H1 (cell line): ENCODE measurements at regions not wholly inside any gene's neighbourhood (a gene's known extent, or its start where the extent isn't known, plus 50 kb on each side); places are given as distances from the start of the nearest gene placed in this dataset.

Experiments
- CTCF ChIA-PET: fragments of 300-600 bp; sonication (Branson Sonifier 250); formaldehyde crosslinking; loops from one replicate; lab custom pipeline; 2021; ENCODE audit not compliant: partially characterized antibody; lab: Charles Lee
- POLR2A ChIA-PET: fragments of 300-600 bp; sonication (Branson Sonifier 250); formaldehyde crosslinking; loops from one replicate; lab custom pipeline; 2021; ENCODE audit warnings: inconsistent platforms; ENCODE audit not compliant: partially characterized antibody; lab: Charles Lee
- DNase-seq, 2 experiments: peaks; one replicate each; pipeline versions ENCODE4 v3.0.0 to v3.0.0-alpha.2; 2010 to 2022; ENCODE audit warnings: low spot score in 2 of 2, low read depth in 1 of 2, mixed read lengths in 1 of 2
- FAIRE-seq: peaks from 2 replicates; lab custom pipeline; 2011; peaks lifted over from hg19 to GRCh38; lab: Jason Lieb, UNC
- H2AFZ ChIP-seq: 2 replicates; pipeline ENCODE4 v1.8.1; 2012; ENCODE audit warnings: low read length, inconsistent platforms
- H2AK5ac ChIP-seq: 2 replicates; pipeline ENCODE4 v1.6.1; 2013; ENCODE audit warnings: low read depth, low read length
- H2BK120ac ChIP-seq: replicated peaks from 2 replicates; pipeline ENCODE3; 2013; ENCODE audit warnings: low read depth, low read length, inconsistent platforms
- H2BK12ac ChIP-seq: 2 replicates; pipeline ENCODE4 v1.6.1; 2013; ENCODE audit warnings: low read depth, low read length
- H2BK15ac ChIP-seq: 2 replicates; pipeline ENCODE4 v1.6.1; 2013; ENCODE audit warnings: low read length
- H2BK20ac ChIP-seq: 2 replicates; pipeline ENCODE4 v1.6.1; 2013; ENCODE audit warnings: low read length
- H2BK5ac ChIP-seq: 2 replicates; pipeline ENCODE4 v1.6.1; 2013; ENCODE audit warnings: low read depth, low read length
- H3K14ac ChIP-seq: 2 replicates; pipeline ENCODE4 v1.6.1; 2013; ENCODE audit warnings: inconsistent platforms; ENCODE audit not compliant: insufficient read length
- H3K18ac ChIP-seq: 2 replicates; pipeline ENCODE4 v1.6.1; 2013; ENCODE audit warnings: low read length; ENCODE audit errors: extremely low read depth
- H3K23ac ChIP-seq: 2 replicates; pipeline ENCODE4 v1.6.1; 2013; ENCODE audit warnings: inconsistent platforms; ENCODE audit not compliant: insufficient read length
- H3K23me2 ChIP-seq: 2 replicates; pipeline ENCODE4 v1.6.1; 2013; ENCODE audit warnings: low read depth, low read length
- H3K27ac ChIP-seq: 2 replicates; pipeline ENCODE4 v1.6.1; 2011; ENCODE audit warnings: low read depth, low read length, inconsistent platforms
- H3K27me3 ChIP-seq, 4 experiments: replicated peaks in 1 of 4; 1 replicate in 1 of 4; 2 replicates in 3 of 4; pipeline versions ENCODE4 v1.6.1 to v1.8.1; 2011 to 2013; ENCODE audit warnings: low read length in 3 of 4, mild to moderate bottlenecking in 3 of 4, inconsistent platforms in 2 of 4, mixed read lengths in 2 of 4, moderate library complexity in 1 of 4; ENCODE audit not compliant: control insufficient read depth in 3 of 4, insufficient read depth in 3 of 4; ENCODE audit errors: extremely low read depth in 1 of 4
- H3K36me3 ChIP-seq, 4 experiments: 2 replicates each; pipeline versions ENCODE4 v1.6.1 to v1.8.1; 2011 to 2013; ENCODE audit warnings: mild to moderate bottlenecking in 4 of 4, low read length in 3 of 4, moderate library complexity in 2 of 4, control low read depth in 1 of 4, inconsistent platforms in 1 of 4; ENCODE audit not compliant: insufficient read depth in 4 of 4, control insufficient read depth in 2 of 4
- H3K4ac ChIP-seq: replicated peaks from 2 replicates; pipeline ENCODE3; 2013; ENCODE audit warnings: low read length, low read depth, mixed read lengths, inconsistent platforms; ENCODE audit not compliant: insufficient read length
- H3K4me1 ChIP-seq, 4 experiments: replicated peaks in 1 of 4; 1 replicate in 1 of 4; 2 replicates in 3 of 4; pipeline versions ENCODE4 v1.6.1 to v1.8.1; 2011 to 2013; ENCODE audit warnings: low read length in 3 of 4, inconsistent platforms in 2 of 4, mixed read lengths in 1 of 4; ENCODE audit not compliant: insufficient read depth in 4 of 4, control insufficient read depth in 3 of 4
- H3K4me2 ChIP-seq, 2 experiments: 2 replicates each; pipeline versions ENCODE4 v1.6.1 to v1.8.1; 2011 to 2013; ENCODE audit warnings: low read depth in 2 of 2, low read length in 2 of 2, control low read depth in 1 of 2, inconsistent platforms in 1 of 2, mild to moderate bottlenecking in 1 of 2; ENCODE audit not compliant: insufficient read depth in 1 of 2
- H3K4me3 ChIP-seq, 4 experiments: fragments of 200-600, 300-600 bp in 1 of 4; sonication (generic), shearing (Covaris generic), sonication (Bioruptor Twin) in 1 of 4; 2 replicates each; pipeline versions ENCODE4 v1.5.1 to v1.8.1; 2011 to 2016; ENCODE audit warnings: low read length in 4 of 4, low read depth in 3 of 4, control low read depth in 2 of 4, inconsistent platforms in 2 of 4, mild to moderate bottlenecking in 2 of 4, mixed read lengths in 1 of 4, moderate library complexity in 1 of 4; ENCODE audit not compliant: insufficient read depth in 2 of 4; ENCODE audit errors: extremely low read depth in 1 of 4
- H3K56ac ChIP-seq: replicated peaks from 2 replicates; pipeline ENCODE3; 2013; ENCODE audit warnings: low read depth, mild to moderate bottlenecking, mixed read lengths, low read length, inconsistent platforms; ENCODE audit not compliant: insufficient read length
- H3K79me1 ChIP-seq: 2 replicates; pipeline ENCODE4 v1.6.1; 2013; ENCODE audit warnings: low read depth, low read length, control low read depth
- H3K79me2 ChIP-seq, 2 experiments: 2 replicates each; pipeline versions ENCODE4 v1.6.1 to v1.8.1; 2012 to 2013; ENCODE audit warnings: low read length in 2 of 2, mild to moderate bottlenecking in 2 of 2, inconsistent platforms in 1 of 2; ENCODE audit not compliant: insufficient read depth in 2 of 2, control insufficient read depth in 1 of 2
- H3K9ac ChIP-seq, 4 experiments: replicated peaks in 1 of 4; 1 replicate in 1 of 4; 2 replicates in 3 of 4; pipeline versions ENCODE4 v1.6.1 to v1.8.1; 2011 to 2013; ENCODE audit warnings: low read depth in 3 of 4, low read length in 3 of 4, control low read depth in 2 of 4, mild to moderate bottlenecking in 2 of 4, moderate library complexity in 2 of 4, inconsistent platforms in 1 of 4; ENCODE audit errors: extremely low read depth in 1 of 4
- H3K9me3 ChIP-seq, 2 experiments: 2 replicates each; pipeline versions ENCODE4 v1.6.1 to v1.8.1; 2012 to 2013; ENCODE audit warnings: mild to moderate bottlenecking in 2 of 2, moderate library complexity in 2 of 2, control low read depth in 1 of 2, inconsistent platforms in 1 of 2, low read depth in 1 of 2, low read length in 1 of 2, mixed read lengths in 1 of 2; ENCODE audit not compliant: insufficient read depth in 2 of 2
- H4K20me1 ChIP-seq, 2 experiments: replicated peaks in 1 of 2; 2 replicates each; pipeline versions ENCODE3 to v1.8.1; 2011 to 2013; ENCODE audit warnings: inconsistent platforms in 2 of 2, low read length in 2 of 2, mild to moderate bottlenecking in 1 of 2; ENCODE audit not compliant: insufficient read depth in 2 of 2, control insufficient read depth in 1 of 2
- H4K5ac ChIP-seq: 2 replicates; pipeline ENCODE4 v1.6.1; 2013; ENCODE audit warnings: low read length, low read depth, mixed read lengths, inconsistent platforms; ENCODE audit not compliant: insufficient read length
- H4K8ac ChIP-seq: 2 replicates; pipeline ENCODE4 v1.8.0; 2013; ENCODE audit warnings: mild to moderate bottlenecking, moderate library complexity, low read length, inconsistent platforms; ENCODE audit not compliant: insufficient read depth; ENCODE audit errors: extremely low read depth
- H4K91ac ChIP-seq: replicated peaks from 2 replicates; pipeline ENCODE3; 2013; ENCODE audit warnings: low read length, mixed read lengths, inconsistent platforms; ENCODE audit not compliant: insufficient read length
- BCL11A ChIP-seq, 2 experiments: IDR thresholded peaks; one replicate each; pipeline ENCODE4 v1.6.1; 2011; ENCODE audit warnings: low read depth in 2 of 2, low read length in 2 of 2, mild to moderate bottlenecking in 2 of 2
- BRCA1 ChIP-seq: IDR thresholded peaks from 2 replicates; pipeline ENCODE4 v1.6.1; 2012; ENCODE audit warnings: low read depth, low read length, improper control_type of control experiment
- CBX5 ChIP-seq: fragments of 300-800, 300-1000 bp; sonication (generic); IDR thresholded peaks from 2 replicates; pipeline ENCODE4 v1.7.1; 2016; ENCODE audit warnings: antibody characterized with exemption, low read length, low read depth
- CHD2 ChIP-seq: IDR thresholded peaks from 2 replicates; pipeline ENCODE4 v1.6.1; 2012; ENCODE audit warnings: low read length, improper control_type of control experiment
- JUND ChIP-seq: IDR thresholded peaks from 2 replicates; pipeline ENCODE4 v1.6.1; 2011; ENCODE audit warnings: mild to moderate bottlenecking, improper control_type of control experiment, low read length
- SAP30 ChIP-seq: fragments of 300-600 bp; sonication (generic); IDR thresholded peaks from 2 replicates; pipeline ENCODE4 v1.7.1; 2012; ENCODE audit warnings: low read length, moderate library complexity, mild to moderate bottlenecking, inconsistent platforms; ENCODE audit not compliant: insufficient read depth, insufficient replicate concordance
- SIX5 ChIP-seq: IDR thresholded peaks from 2 replicates; pipeline ENCODE4 v1.6.1; 2011; ENCODE audit warnings: mild to moderate bottlenecking, low read depth, low read length
- USF2 ChIP-seq: IDR thresholded peaks from 2 replicates; pipeline ENCODE4 v1.6.1; 2011; ENCODE audit warnings: low read length, improper control_type of control experiment
- WGBS, 2 experiments: shearing (Covaris generic) in 1 of 2; methylation state at CpG; one replicate each; pipeline versions ENCODE4 v1.1.6 to v1.1.7; 2013 to 2015; ENCODE audit warnings: low lambda C conversion rate in 2 of 2, mixed read lengths in 2 of 2, inconsistent platforms in 1 of 2, low coverage in 1 of 2, missing lambda C conversion rate in 1 of 2; ENCODE audit not compliant: insufficient replicate concordance in 2 of 2, insufficient coverage in 1 of 2, insufficient read length in 1 of 2; ENCODE audit errors: extremely low coverage in 1 of 2, missing lambda C conversion rate in 1 of 2; 5-methylcytosine and 5-hydroxymethylcytosine counted together
- TF ChIP-seq, protein P1 (sequence below), 3 experiments: IDR thresholded peaks; 1 replicate in 2 of 3; 2 replicates in 1 of 3; pipeline versions ENCODE4 v1.5.1 to v1.6.1; 2011; ENCODE audit warnings: low read length in 3 of 3, mild to moderate bottlenecking in 3 of 3, inconsistent platforms in 2 of 3, low read depth in 1 of 3, moderate library complexity in 1 of 3; ENCODE audit not compliant: insufficient read depth in 1 of 3; ENCODE audit errors: control extremely low read depth in 1 of 3

DNA sequence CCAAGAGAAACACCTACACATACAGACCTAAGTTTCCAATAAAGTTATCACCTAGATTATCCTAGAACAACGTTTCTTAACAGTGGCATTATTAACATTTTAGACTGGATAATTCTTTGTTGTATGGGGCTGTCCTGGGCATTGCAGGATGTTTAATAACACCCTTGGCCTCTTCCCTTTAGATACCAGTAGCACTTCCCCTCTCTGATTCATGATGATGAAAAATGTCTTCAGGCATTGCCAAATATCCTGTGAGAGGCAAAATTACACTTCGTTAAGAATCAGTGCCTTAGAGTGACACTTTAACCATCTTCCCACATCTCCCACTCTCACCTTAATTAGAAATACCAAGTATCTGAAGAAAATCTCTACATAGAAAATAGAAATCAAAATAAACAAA, 352.6 kb downstream of the CGGBP1 start:
- Histone ChIP-seq H3K23me2 (no peaks in the 10 kb centered on the region), H3K4me2 (no peak overlapping the region), H3K27ac (no peak overlapping the region), H3K79me2 (no peaks in the 10 kb centered on the region), H3K9ac (no peak overlapping the region), H4K5ac (no peak overlapping the region), H3K36me3 (no peaks in the 10 kb centered on the region), H3K56ac (no peak overlapping the region), H2BK20ac (no peak overlapping the region), H3K27me3 (no peaks in the 10 kb centered on the region), H2BK120ac (no peak overlapping the region), H2BK5ac (no peak overlapping the region), H2AFZ (no peak overlapping the region), H3K18ac (no peak overlapping the region), H3K14ac (no peak overlapping the region), H4K20me1 (no peaks in the 10 kb centered on the region), H4K8ac (no peak overlapping the region), H3K4me1 (no peaks in the 10 kb centered on the region), H3K23ac (no peak overlapping the region), H2AK5ac (no peak overlapping the region), H3K4ac (no peak overlapping the region), H3K79me1 (no peaks in the 10 kb centered on the region), H3K9me3 (0 out of 4 replicates have a peak, but pooled peaks cover 0 to 8% of the 10 kb centered on the region in 2 experiments), H3K4me3 (no peak overlapping the region), H4K91ac (no peak overlapping the region), H2BK12ac (no peak overlapping the region), H2BK15ac (no peak overlapping the region)
- 94% methylated on average over 2 of the region's 2 CpGs; no CpG with 5 or more reads in 1 of the 2 experiments for WGBS, 2 experiments
- CTCF ChIA-PET, result no interaction called here
- TF ChIP-seq BCL11A (IDR thresholded peaks at IDR 0.05; ENCODE audit: low read depth in 2 of 2, low read length in 2 of 2), result no peak
- TF ChIP-seq JUND, result no peak
- no peak for TF ChIP-seq USF2
- no peak for TF ChIP-seq CHD2
- TF ChIP-seq, protein P1, sequence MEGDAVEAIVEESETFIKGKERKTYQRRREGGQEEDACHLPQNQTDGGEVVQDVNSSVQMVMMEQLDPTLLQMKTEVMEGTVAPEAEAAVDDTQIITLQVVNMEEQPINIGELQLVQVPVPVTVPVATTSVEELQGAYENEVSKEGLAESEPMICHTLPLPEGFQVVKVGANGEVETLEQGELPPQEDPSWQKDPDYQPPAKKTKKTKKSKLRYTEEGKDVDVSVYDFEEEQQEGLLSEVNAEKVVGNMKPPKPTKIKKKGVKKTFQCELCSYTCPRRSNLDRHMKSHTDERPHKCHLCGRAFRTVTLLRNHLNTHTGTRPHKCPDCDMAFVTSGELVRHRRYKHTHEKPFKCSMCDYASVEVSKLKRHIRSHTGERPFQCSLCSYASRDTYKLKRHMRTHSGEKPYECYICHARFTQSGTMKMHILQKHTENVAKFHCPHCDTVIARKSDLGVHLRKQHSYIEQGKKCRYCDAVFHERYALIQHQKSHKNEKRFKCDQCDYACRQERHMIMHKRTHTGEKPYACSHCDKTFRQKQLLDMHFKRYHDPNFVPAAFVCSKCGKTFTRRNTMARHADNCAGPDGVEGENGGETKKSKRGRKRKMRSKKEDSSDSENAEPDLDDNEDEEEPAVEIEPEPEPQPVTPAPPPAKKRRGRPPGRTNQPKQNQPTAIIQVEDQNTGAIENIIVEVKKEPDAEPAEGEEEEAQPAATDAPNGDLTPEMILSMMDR (IDR thresholded peaks at IDR 0.05; ENCODE audit: control extremely low read depth in 1 of 3, insufficient read depth in 1 of 3, low read depth in 1 of 3, low read length in 3 of 3), result no peak
- no peak for TF ChIP-seq BRCA1
- no peak for TF ChIP-seq SAP30
- TF ChIP-seq CBX5, result no peak
- TF ChIP-seq SIX5, result no peak
- POLR2A ChIA-PET, result no interaction called here
- no peak for DNase-seq
- FAIRE-seq, result no peak
